Hepatocyte (in vitro differentiated cells): ENCODE measurements at regions not wholly inside any gene's neighbourhood (a gene's known extent, or its start where the extent isn't known, plus 50 kb on each side); places are given as distances from the start of the nearest gene placed in this dataset.

ENCODE experiments used
- DNase-seq: peaks from one replicate; pipeline ENCODE4 v3.0.0-alpha.2; 2016; ENCODE audit warnings: low spot score
- H2AFZ ChIP-seq: fragments of 200-600 bp; sonication (generic); 2 replicates; pipeline ENCODE4 v1.6.0; 2016; ENCODE audit warnings: antibody characterized with exemption, mild to moderate bottlenecking
- H3K27ac ChIP-seq: fragments of 200-600 bp; sonication (generic); 2 replicates; pipeline ENCODE4 v1.5.1; 2016; ENCODE audit warnings: mild to moderate bottlenecking
- H3K27me3 ChIP-seq: fragments of 200-600 bp; sonication (generic); 2 replicates; pipeline ENCODE4 v1.6.1; 2016
- H3K36me3 ChIP-seq: fragments of 200-600 bp; sonication (generic); replicated peaks from 2 replicates; pipeline ENCODE4 v1.5.1; 2016; ENCODE audit warnings: low read depth; ENCODE audit not compliant: insufficient read depth
- H3K4me1 ChIP-seq: fragments of 200-600 bp; sonication (generic); 2 replicates; pipeline ENCODE4 v1.5.1; 2016; ENCODE audit warnings: mild to moderate bottlenecking, moderate library complexity; ENCODE audit not compliant: insufficient read depth
- H3K4me2 ChIP-seq: fragments of 200-600 bp; sonication (generic); 2 replicates; pipeline ENCODE4 v1.6.0; 2016
- H3K4me3 ChIP-seq: fragments of 200-600 bp; sonication (generic); 2 replicates; pipeline ENCODE4 v1.5.1; 2016; ENCODE audit warnings: mild to moderate bottlenecking
- H3K79me2 ChIP-seq: fragments of 200-600 bp; sonication (generic); 2 replicates; pipeline ENCODE4 v1.6.0; 2017; ENCODE audit warnings: mild to moderate bottlenecking
- H3K9me2 ChIP-seq: fragments of 200-600 bp; sonication (generic); replicated peaks from 2 replicates; pipeline ENCODE4 v1.6.0; 2017; ENCODE audit warnings: mild to moderate bottlenecking; ENCODE audit not compliant: insufficient read depth
- H3K9me3 ChIP-seq: fragments of 200-600 bp; sonication (generic); 2 replicates; pipeline ENCODE4 v1.5.1; 2016; ENCODE audit warnings: low read depth, mild to moderate bottlenecking
- H4K20me1 ChIP-seq: fragments of 200-600 bp; sonication (generic); 2 replicates; pipeline ENCODE4 v1.6.0; 2016; ENCODE audit warnings: mild to moderate bottlenecking; ENCODE audit not compliant: insufficient read depth, poor library complexity, severe bottlenecking
- EZH2 ChIP-seq: fragments of 200-600 bp; sonication (generic); IDR thresholded peaks from 2 replicates; pipeline ENCODE4 v1.6.1; 2016; ENCODE audit warnings: antibody characterized with exemption, mild to moderate bottlenecking, borderline replicate concordance
- EZH2phosphoT487 ChIP-seq: fragments of 200-600 bp; sonication (generic); IDR thresholded peaks from one replicate; pipeline ENCODE4 v1.6.1; 2018; ENCODE audit warnings: antibody characterized with exemption, mild to moderate bottlenecking, low read depth, moderate library complexity; ENCODE audit not compliant: unreplicated experiment, severe bottlenecking
- WGBS: methylation state at CpG from one replicate; pipeline ENCODE4 v1.1.6; 2016; ENCODE audit warnings: low lambda C conversion rate; ENCODE audit errors: missing lambda C conversion rate; 5-methylcytosine and 5-hydroxymethylcytosine counted together
- TF ChIP-seq, protein P1 (sequence below): fragments of 200-600 bp; sonication (generic); IDR thresholded peaks from 2 replicates; pipeline ENCODE4 v1.5.1; 2016; ENCODE audit warnings: antibody characterized with exemption, mild to moderate bottlenecking; ENCODE audit not compliant: poor library complexity

DNA sequence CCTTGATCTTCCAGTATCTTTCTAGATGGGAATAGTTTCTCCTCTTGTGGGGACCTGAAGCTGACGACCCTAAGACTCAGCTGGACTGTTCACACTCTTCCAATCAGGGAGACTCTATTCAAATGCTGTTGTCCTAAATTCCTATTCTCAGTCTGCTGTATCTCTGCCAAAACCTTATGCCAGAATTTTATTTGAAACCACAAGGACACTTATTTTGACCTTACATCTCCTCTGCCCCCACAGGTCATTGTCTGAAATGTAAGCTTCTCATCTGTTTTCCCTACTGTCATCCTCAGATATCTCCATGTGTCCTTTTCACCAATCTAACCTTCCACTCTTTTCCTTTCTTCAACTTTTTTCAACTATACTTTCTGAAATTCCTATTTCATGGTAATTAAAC lies 289.5 kb upstream of the SGK1 start:
- no peak overlapping the region for H3K27ac ChIP-seq
- no peak for DNase-seq
- no peaks in the 10 kb centered on the region for H3K36me3 ChIP-seq
- H3K4me3 ChIP-seq = no peak overlapping the region
- H3K4me1 ChIP-seq = no peaks in the 10 kb centered on the region
- H2AFZ ChIP-seq = no peak overlapping the region
- WGBS = 84% methylated on average over 1 of the region's 1 CpG
- H3K27me3 ChIP-seq = no peaks in the 10 kb centered on the region
- no peaks in the 10 kb centered on the region for H3K9me3 ChIP-seq
- no peak for TF ChIP-seq EZH2phosphoT487
- TF ChIP-seq, protein P1, sequence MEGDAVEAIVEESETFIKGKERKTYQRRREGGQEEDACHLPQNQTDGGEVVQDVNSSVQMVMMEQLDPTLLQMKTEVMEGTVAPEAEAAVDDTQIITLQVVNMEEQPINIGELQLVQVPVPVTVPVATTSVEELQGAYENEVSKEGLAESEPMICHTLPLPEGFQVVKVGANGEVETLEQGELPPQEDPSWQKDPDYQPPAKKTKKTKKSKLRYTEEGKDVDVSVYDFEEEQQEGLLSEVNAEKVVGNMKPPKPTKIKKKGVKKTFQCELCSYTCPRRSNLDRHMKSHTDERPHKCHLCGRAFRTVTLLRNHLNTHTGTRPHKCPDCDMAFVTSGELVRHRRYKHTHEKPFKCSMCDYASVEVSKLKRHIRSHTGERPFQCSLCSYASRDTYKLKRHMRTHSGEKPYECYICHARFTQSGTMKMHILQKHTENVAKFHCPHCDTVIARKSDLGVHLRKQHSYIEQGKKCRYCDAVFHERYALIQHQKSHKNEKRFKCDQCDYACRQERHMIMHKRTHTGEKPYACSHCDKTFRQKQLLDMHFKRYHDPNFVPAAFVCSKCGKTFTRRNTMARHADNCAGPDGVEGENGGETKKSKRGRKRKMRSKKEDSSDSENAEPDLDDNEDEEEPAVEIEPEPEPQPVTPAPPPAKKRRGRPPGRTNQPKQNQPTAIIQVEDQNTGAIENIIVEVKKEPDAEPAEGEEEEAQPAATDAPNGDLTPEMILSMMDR = no peak
- TF ChIP-seq EZH2 = no peak
- H3K79me2 ChIP-seq = no peaks in the 10 kb centered on the region
- no peaks in the 10 kb centered on the region for H4K20me1 ChIP-seq
- no peak overlapping the region for H3K4me2 ChIP-seq
- no peaks in the 10 kb centered on the region for H3K9me2 ChIP-seq

DNA sequence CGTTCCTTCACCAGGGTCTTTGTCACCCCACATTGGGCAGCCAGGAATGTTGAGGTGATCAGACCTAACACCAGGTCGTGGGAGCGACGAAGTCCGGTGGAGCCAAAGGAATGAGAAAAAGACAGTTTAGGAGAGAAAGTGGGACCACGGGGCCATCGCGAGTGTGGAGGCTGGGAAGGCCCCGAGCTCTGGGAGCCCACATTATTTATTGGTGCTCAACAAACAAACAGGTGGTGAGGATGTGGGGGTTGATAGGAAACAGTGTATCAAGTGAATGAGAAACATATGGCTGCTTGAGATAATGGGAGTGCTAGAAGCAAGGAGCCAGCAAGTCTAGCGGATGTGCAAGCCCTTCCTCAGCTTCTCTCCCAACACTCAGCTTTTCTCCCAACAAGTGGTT lies 287.1 kb upstream of the SGK1 start:
- H3K9me3 ChIP-seq = no peaks in the 10 kb centered on the region
- H3K9me2 ChIP-seq = no peaks in the 10 kb centered on the region
- H3K79me2 ChIP-seq = no peaks in the 10 kb centered on the region
- TF ChIP-seq EZH2 = no peak
- TF ChIP-seq, protein P1 = no peak
- TF ChIP-seq EZH2phosphoT487 = no peak
- no peak overlapping the region for H3K4me3 ChIP-seq
- H3K4me1 ChIP-seq = no peaks in the 10 kb centered on the region
- H4K20me1 ChIP-seq = no peaks in the 10 kb centered on the region
- no peak overlapping the region for H3K4me2 ChIP-seq
- H2AFZ ChIP-seq = no peak overlapping the region
- H3K27ac ChIP-seq = no peak overlapping the region
- H3K36me3 ChIP-seq = no peaks in the 10 kb centered on the region
- DNase-seq = no peak
- H3K27me3 ChIP-seq = no peaks in the 10 kb centered on the region
- 87% methylated on average over 10 of the region's 10 CpGs for WGBS

DNA sequence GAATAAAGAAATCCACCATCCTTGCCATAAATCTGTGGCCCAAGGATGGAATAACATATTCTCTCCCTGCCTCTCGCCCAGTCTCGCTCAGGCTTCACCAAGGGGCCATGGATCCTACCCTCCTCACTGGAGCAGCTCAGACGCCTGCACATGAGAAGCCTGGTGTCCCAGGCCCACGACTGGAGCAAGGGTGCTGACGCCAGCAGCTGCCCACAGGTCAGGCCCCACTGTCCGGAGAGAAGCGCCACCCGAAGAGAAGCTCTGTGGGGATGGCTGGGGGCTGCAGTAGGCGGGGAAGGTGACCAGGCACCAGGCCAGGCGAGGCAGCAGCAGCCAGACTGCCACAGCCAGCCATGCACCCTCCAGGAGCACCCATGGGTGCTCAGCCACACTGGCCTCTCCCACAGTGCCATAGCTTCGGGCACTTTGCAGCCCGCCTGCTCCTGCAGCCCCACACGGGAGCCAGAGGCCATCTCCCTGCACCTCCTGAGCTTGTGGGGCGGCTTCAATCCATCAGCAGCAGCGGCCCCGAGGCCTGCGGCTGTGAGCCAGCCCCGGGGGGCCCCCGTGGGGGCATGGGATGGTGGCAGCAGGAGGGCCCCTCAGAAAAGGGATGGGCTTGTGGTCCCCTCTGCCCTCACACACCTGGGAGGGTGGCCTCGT lies 286.2 kb upstream of the SGK1 start:
- Histone ChIP-seq H3K79me2 (no peaks in the 10 kb centered on the region), H3K27ac (no peak overlapping the region), H3K4me1 (no peaks in the 10 kb centered on the region), H3K36me3 (no peaks in the 10 kb centered on the region), H3K4me3 (no peak overlapping the region), H3K9me3 (no peaks in the 10 kb centered on the region), H3K4me2 (no peak overlapping the region), H3K9me2 (no peaks in the 10 kb centered on the region), H3K27me3 (no peaks in the 10 kb centered on the region), H4K20me1 (no peaks in the 10 kb centered on the region), H2AFZ (no peak overlapping the region)
- TF ChIP-seq EZH2 = no peak
- TF ChIP-seq EZH2phosphoT487 = no peak
- TF ChIP-seq, protein P1 = no peak
- WGBS = 98% methylated on average over 14 of the region's 20 CpGs
- no peak for DNase-seq

DNA sequence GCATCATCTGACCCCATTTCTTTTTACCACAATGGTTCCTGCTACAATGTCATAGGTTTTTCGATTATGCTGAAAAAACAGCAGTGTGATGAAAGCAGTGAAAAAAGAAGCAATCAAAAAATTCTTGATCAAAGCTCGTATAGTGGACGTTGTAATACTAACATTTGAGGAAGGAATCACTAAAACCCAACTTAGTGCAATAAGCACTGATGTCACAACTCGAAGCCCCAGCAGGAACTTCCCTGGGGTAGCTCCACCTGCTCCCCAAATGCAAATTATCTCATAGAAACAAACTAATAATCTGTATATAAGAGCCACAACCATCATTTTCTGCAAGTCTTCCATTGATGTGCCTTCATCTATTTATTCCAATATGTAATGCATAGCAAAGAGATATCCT lies 285.6 kb upstream of the SGK1 start:
- no peaks in the 10 kb centered on the region for H3K36me3 ChIP-seq
- WGBS = 89% methylated on average over 4 of the region's 4 CpGs
- no peak for TF ChIP-seq EZH2
- no peak for TF ChIP-seq EZH2phosphoT487
- TF ChIP-seq, protein P1 = no peak

More for the DNA sequence above, 285.6 kb upstream of the SGK1 start:
- H3K4me1 ChIP-seq = no peaks in the 10 kb centered on the region
- no peaks in the 10 kb centered on the region for H3K79me2 ChIP-seq
- no peak overlapping the region for H3K4me3 ChIP-seq
- H3K9me3 ChIP-seq = no peaks in the 10 kb centered on the region
- no peaks in the 10 kb centered on the region for H3K9me2 ChIP-seq
- DNase-seq = no peak
- no peak overlapping the region for H2AFZ ChIP-seq
- H3K27me3 ChIP-seq = no peaks in the 10 kb centered on the region
- no peaks in the 10 kb centered on the region for H4K20me1 ChIP-seq
- no peak overlapping the region for H3K4me2 ChIP-seq
- H3K27ac ChIP-seq = no peak overlapping the region
